SU-DHL-6 (cell line): ENCODE measurements at regions not wholly inside any gene's neighbourhood (a gene's known extent, or its start where the extent isn't known, plus 50 kb on each side); places are given as distances from the start of the nearest gene placed in this dataset.

ENCODE experiments used
- H2AFZ ChIP-seq: fragments of 200-600 bp; sonication (generic); 2 replicates; pipeline ENCODE4 v1.6.1; 2014; ENCODE audit warnings: low read depth, mild to moderate bottlenecking, moderate library complexity, mixed read lengths, antibody characterized with exemption, low read length; ENCODE audit not compliant: severe bottlenecking
- H3F3A ChIP-seq: fragments of 200-600 bp; shearing (Covaris generic); 2 replicates; pipeline ENCODE4 v1.6.0; 2016; ENCODE audit warnings: antibody characterized with exemption, mild to moderate bottlenecking; ENCODE audit not compliant: insufficient read depth
- H3K27ac ChIP-seq: fragments of 200-600 bp; sonication (generic); 2 replicates; pipeline ENCODE4 v1.5.1; 2016; ENCODE audit warnings: low read depth, mild to moderate bottlenecking, low read length, moderate library complexity, mixed read lengths
- H3K27me3 ChIP-seq: fragments of 200-600 bp; sonication (generic), shearing (Covaris generic); 2 replicates; pipeline ENCODE4 v1.6.0; 2014; ENCODE audit warnings: mild to moderate bottlenecking, low read length
- H3K36me3 ChIP-seq: fragments of 200-600 bp; sonication (generic); 2 replicates; pipeline ENCODE4 v1.6.1; 2014; ENCODE audit warnings: mild to moderate bottlenecking, low read length, mixed read lengths
- H3K4me2 ChIP-seq: fragments of 300-600, 200-600 bp; shearing (Covaris generic), sonication (generic); 2 replicates; pipeline ENCODE4 v1.6.0; 2014; ENCODE audit warnings: low read length, low read depth, mild to moderate bottlenecking; ENCODE audit not compliant: poor library complexity, severe bottlenecking
- H3K4me3 ChIP-seq: fragments of 200-600 bp; sonication (generic); 2 replicates; pipeline ENCODE4 v1.5.1; 2014; ENCODE audit warnings: antibody characterized with exemption, low read length, mild to moderate bottlenecking, mixed read lengths; ENCODE audit not compliant: insufficient read depth, poor library complexity, severe bottlenecking
- H3K79me2 ChIP-seq: fragments of 200-600 bp; sonication (generic); 2 replicates; pipeline ENCODE4 v1.6.1; 2014; ENCODE audit warnings: mild to moderate bottlenecking, low read length, moderate library complexity; ENCODE audit not compliant: insufficient read depth
- H3K9ac ChIP-seq: fragments of 200-600 bp; sonication (generic); 2 replicates; pipeline ENCODE4 v1.7.0; 2014; ENCODE audit warnings: mild to moderate bottlenecking, low read length
- H3K9me2 ChIP-seq: fragments of 200-600 bp; sonication (generic); replicated peaks from 2 replicates; pipeline ENCODE4 v1.6.1; 2014; ENCODE audit warnings: low read length; ENCODE audit not compliant: insufficient read depth
- H3K9me3 ChIP-seq: fragments of 200-600 bp; sonication (generic); 2 replicates; pipeline ENCODE4 v1.6.1; 2014; ENCODE audit warnings: low read length, mixed read lengths; ENCODE audit not compliant: insufficient read depth
- H4K20me1 ChIP-seq: fragments of 200-600 bp; sonication (generic); 2 replicates; pipeline ENCODE4 v1.6.1; 2014; ENCODE audit warnings: low read depth, mild to moderate bottlenecking, antibody characterized with exemption, low read length, moderate library complexity, mixed read lengths
- CTCF ChIP-seq: fragments of 200-600 bp; sonication (generic); IDR thresholded peaks from one replicate; pipeline ENCODE4 v1.5.1; 2017; ENCODE audit warnings: antibody characterized with exemption, mild to moderate bottlenecking, low read length, moderate library complexity; ENCODE audit not compliant: insufficient read depth, poor library complexity, severe bottlenecking
- EZH2phosphoT487 ChIP-seq: fragments of 200-600 bp; sonication (generic), shearing (Covaris generic); conservative IDR thresholded peaks from 2 replicates; pipeline ENCODE4 v1.6.1; 2018; ENCODE audit warnings: mild to moderate bottlenecking, antibody characterized with exemption, low read length, moderate library complexity, mixed read lengths

GRCh38 chr18:60686142-60686541, 313.6 kb upstream of the MC4R start:
- H3K4me3 ChIP-seq: no peak overlapping the region
- no peak overlapping the region for H3K9ac ChIP-seq
- no peaks in the 10 kb centered on the region for H3K27me3 ChIP-seq
- H3K27ac ChIP-seq: no peak overlapping the region
- H2AFZ ChIP-seq: no peak overlapping the region
- no peaks in the 10 kb centered on the region for H4K20me1 ChIP-seq
- TF ChIP-seq EZH2phosphoT487: no peak
- TF ChIP-seq CTCF: no peak
- no peak overlapping the region for H3K4me2 ChIP-seq
- no peaks in the 10 kb centered on the region for H3K36me3 ChIP-seq
- no peaks in the 10 kb centered on the region for H3F3A ChIP-seq
- no peaks in the 10 kb centered on the region for H3K9me3 ChIP-seq
- no peaks in the 10 kb centered on the region for H3K79me2 ChIP-seq
- H3K9me2 ChIP-seq: no peaks in the 10 kb centered on the region

- H3F3A ChIP-seq: no peaks in the 10 kb centered on the region
- no peaks in the 10 kb centered on the region for H3K27me3 ChIP-seq
- H3K9me2 ChIP-seq: no peaks in the 10 kb centered on the region
- no peaks in the 10 kb centered on the region for H3K79me2 ChIP-seq
- no peak overlapping the region for H3K9ac ChIP-seq
- H3K4me2 ChIP-seq: no peak overlapping the region
- H3K36me3 ChIP-seq: no peaks in the 10 kb centered on the region
- H4K20me1 ChIP-seq: no peaks in the 10 kb centered on the region
- H3K9me3 ChIP-seq: no peaks in the 10 kb centered on the region
- H3K27ac ChIP-seq: no peak overlapping the region
- TF ChIP-seq CTCF (no peak), EZH2phosphoT487 (no peak)
- H2AFZ ChIP-seq: no peak overlapping the region
- H3K4me3 ChIP-seq: no peak overlapping the region
Measured at GRCh38 chr18:60691061-60691460, 318.5 kb upstream of the MC4R start.

- Histone ChIP-seq H3K27ac (no peak overlapping the region), H3K79me2 (no peaks in the 10 kb centered on the region), H3K9me3 (no peaks in the 10 kb centered on the region), H3K4me2 (no peak overlapping the region), H3K4me3 (no peak overlapping the region), H3K36me3 (no peaks in the 10 kb centered on the region), H3K27me3 (no peaks in the 10 kb centered on the region), H3K9me2 (no peaks in the 10 kb centered on the region), H4K20me1 (no peaks in the 10 kb centered on the region), H3K9ac (no peak overlapping the region), H3F3A (no peaks in the 10 kb centered on the region), H2AFZ (no peak overlapping the region)
- no peak for TF ChIP-seq EZH2phosphoT487
- no peak for TF ChIP-seq CTCF
Measured at GRCh38 chr18:60693426-60693825, 320.9 kb upstream of the MC4R start.

GRCh38 chr18:60698901-60699300, 326.3 kb upstream of the MC4R start:
- no peak overlapping the region for H3K9ac ChIP-seq

More at GRCh38 chr18:60698901-60699300, 326.3 kb upstream of the MC4R start:
- TF ChIP-seq EZH2phosphoT487 (no peak), CTCF (no peak)
- Histone ChIP-seq H3K79me2 (no peaks in the 10 kb centered on the region), H3K9me2 (no peaks in the 10 kb centered on the region), H3K27me3 (no peaks in the 10 kb centered on the region), H3K27ac (no peak overlapping the region), H4K20me1 (no peaks in the 10 kb centered on the region), H3K4me2 (no peak overlapping the region), H3K4me3 (no peak overlapping the region), H3K9me3 (no peaks in the 10 kb centered on the region), H3K36me3 (no peaks in the 10 kb centered on the region), H2AFZ (no peak overlapping the region), H3F3A (no peaks in the 10 kb centered on the region)
